Retina (tissue), 1 donor: ENCODE measurements at regions not wholly inside any gene's neighbourhood (a gene's known extent, or its start where the extent isn't known, plus 50 kb on each side); places are given as distances from the start of the nearest gene placed in this dataset.
"Not testable (repeated sequence)": the region's sequence is repeated elsewhere in the genome, so short reads cannot be mapped to it uniquely, and the experiment has no call there.

Source experiments
- DNase-seq: peaks from one replicate; pipeline ENCODE4 v3.0.0-alpha.2; 2016

- DNase-seq, result not testable (repeated sequence)
Observed at GRCh38 chr16:29271721-29272675, 134.5 kb downstream of the NPIPB11 start.

- DNase-seq, result not testable (repeated sequence)
Observed at GRCh38 chr16:29270923-29271322, 135.6 kb downstream of the NPIPB11 start.

- DNase-seq, result not testable (repeated sequence)
Observed at GRCh38 chr16:29270033-29270432, 136.5 kb downstream of the NPIPB11 start.

- DNase-seq, result not testable (repeated sequence)
Observed at GRCh38 chr16:29269192-29269811, 137.2 kb downstream of the NPIPB11 start.

GRCh38 chr16:29268785-29269191 is 137.7 kb downstream of the NPIPB11 start:
- DNase-seq, result not testable (repeated sequence)

- DNase-seq, result not testable (repeated sequence)
Observed at GRCh38 chr16:29268348-29268747, 138.2 kb downstream of the NPIPB11 start.

- not testable (repeated sequence) for DNase-seq
Observed at GRCh38 chr16:29267891-29268290, 138.6 kb downstream of the NPIPB11 start.

- peak; percentile 4 for DNase-seq
Observed at GRCh38 chr16:29267055-29267619, 139.4 kb downstream of the NPIPB11 start.

- DNase-seq, result not testable (repeated sequence)
Observed at GRCh38 chr16:29266612-29267011, 139.9 kb downstream of the NPIPB11 start.

GRCh38 chr16:29265255-29265853 is 141.2 kb downstream of the NPIPB11 start:
- not testable (repeated sequence) for DNase-seq

- DNase-seq, result not testable (repeated sequence)
Observed at GRCh38 chr16:29264080-29264837, 142.3 kb downstream of the NPIPB11 start.

GRCh38 chr16:29262725-29263124 is 143.8 kb downstream of the NPIPB11 start:
- not testable (repeated sequence) for DNase-seq

- not testable (repeated sequence) for DNase-seq
Observed at GRCh38 chr16:29261427-29262248, 144.9 kb downstream of the NPIPB11 start.

GRCh38 chr16:29260683-29261426 is 145.7 kb downstream of the NPIPB11 start:
- DNase-seq, result not testable (repeated sequence)

- peak; percentile 56 for DNase-seq
Observed at GRCh38 chr16:29259635-29260457, 146.7 kb downstream of the NPIPB11 start.

GRCh38 chr16:29258946-29259634 is 147.4 kb downstream of the NPIPB11 start:
- not testable (repeated sequence) for DNase-seq

- peak; percentile 56 for DNase-seq
Observed at GRCh38 chr16:29257419-29258336, 148.8 kb downstream of the NPIPB11 start.

- DNase-seq, result no peak
Observed at GRCh38 chr16:29256501-29256981, 150.0 kb downstream of the NPIPB11 start.
